ENCODE measurements at regions not wholly inside any gene's neighbourhood (a gene's known extent, or its start where the extent isn't known, plus 50 kb on each side); places are given as distances from the start of the nearest gene placed in this dataset.
A peak's percentile ranks its signal among the peaks of the same experiment; 100 is the strongest.
"Not testable (repeated sequence)": the region's sequence is repeated elsewhere in the genome, so short reads cannot be mapped to it uniquely, and the experiment has no call there.

DNA sequence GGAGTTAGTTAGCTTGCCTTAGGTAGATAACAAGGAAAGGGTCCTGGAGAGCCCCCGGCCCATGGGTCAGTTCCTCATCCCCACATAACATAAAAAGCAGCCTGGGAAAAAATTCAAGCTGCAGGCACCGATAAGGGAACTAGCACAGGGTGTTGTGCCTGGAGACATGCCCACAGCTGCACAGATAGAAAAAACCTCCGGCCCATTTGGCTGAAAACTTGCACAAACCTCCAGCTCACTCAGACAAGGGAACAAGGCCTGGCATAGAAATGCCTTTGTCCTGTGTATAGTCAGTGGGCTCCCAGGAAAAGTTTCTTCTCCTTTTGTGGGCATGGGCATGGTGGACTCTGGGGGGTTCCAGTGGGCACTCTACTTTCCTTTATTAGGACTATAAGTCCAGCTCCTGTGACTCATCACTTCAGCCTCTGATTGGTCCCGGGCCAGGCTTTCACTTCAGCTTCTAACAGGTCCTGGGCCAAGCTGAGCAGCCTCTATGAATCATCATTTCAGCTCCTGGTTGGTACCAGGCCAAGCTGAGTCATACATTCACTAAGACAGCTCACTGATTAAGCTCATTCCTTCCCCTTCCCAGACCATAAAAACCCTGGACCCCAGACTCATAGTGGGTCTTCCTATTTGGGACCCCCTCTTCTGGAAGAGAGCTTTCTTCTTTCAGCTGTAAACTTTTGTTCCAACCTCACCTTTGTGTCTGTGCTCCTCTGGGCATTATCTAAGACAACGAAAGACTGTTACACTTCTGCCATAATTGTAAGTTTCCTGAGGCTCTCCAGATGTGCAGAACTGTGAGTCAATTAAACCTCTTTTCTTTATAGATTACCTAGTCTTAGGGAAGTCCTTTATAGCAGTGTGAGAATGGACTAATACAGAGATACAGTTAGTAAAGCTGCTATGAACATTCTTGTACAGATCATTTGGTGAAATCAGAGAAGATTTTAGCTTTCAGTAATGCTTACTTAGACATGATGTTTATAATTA, 348.0 kb upstream of the DPPA4 start:
- CTCF ChIA-PET = interaction anchor here in 1 of 2 donors (0.6 kb wide), 1 partner anchor 332 kb away, joined by 4 read pairs; no protein-coding TSS in a partner anchor
- Histone ChIP-seq H3K27ac (ENCODE audit: low read length) (no peak overlapping the region), H3K4me3 (ENCODE audit: control insufficient read depth in 1 of 2, extremely low read depth in 1 of 2, low read length in 1 of 2) (no peak overlapping the region), H3K36me3 (ENCODE audit: control insufficient read depth in 2 of 2, extremely low read depth in 1 of 2, insufficient read depth in 1 of 2, low read length in 1 of 2) (no peaks in the 10 kb centered on the region), H3K9me3 (no peaks in the 10 kb centered on the region), H3K27me3 (replicated peaks in 1 of 2; ENCODE audit: control insufficient read depth in 2 of 2, extremely low read depth in 1 of 2, insufficient read depth in 2 of 2, low read length in 1 of 2) (no peaks in the 10 kb centered on the region), H3K4me1 (ENCODE audit: control insufficient read depth in 1 of 2, extremely low read depth in 1 of 2, insufficient read depth in 2 of 2, low read length in 2 of 2) (no peaks in the 10 kb centered on the region)
- H3K27me3 Mint-ChIP-seq = no peaks in the 10 kb centered on the region
- 72% methylated on average over 2 of the region's 5 CpGs for whole genome bisulfite sequencing (ENCODE audit: insufficient coverage)
- no peak for DNase-seq
- H3K27ac Mint-ChIP-seq = no peak overlapping the region
- ATAC-seq (replicated peaks in 1 of 4) = no peak
- H3K9me3 Mint-ChIP-seq = peaks cover 0 to 3% (median 0%) of the 10 kb centered on the region in 3 donors
- H3K4me1 Mint-ChIP-seq = no peaks in the 10 kb centered on the region
- POLR2A ChIA-PET = no interaction called here
- no peak overlapping the region for H3K4me3 Mint-ChIP-seq
- peaks cover 7% of the 10 kb centered on the region for H3K36me3 Mint-ChIP-seq

DNA sequence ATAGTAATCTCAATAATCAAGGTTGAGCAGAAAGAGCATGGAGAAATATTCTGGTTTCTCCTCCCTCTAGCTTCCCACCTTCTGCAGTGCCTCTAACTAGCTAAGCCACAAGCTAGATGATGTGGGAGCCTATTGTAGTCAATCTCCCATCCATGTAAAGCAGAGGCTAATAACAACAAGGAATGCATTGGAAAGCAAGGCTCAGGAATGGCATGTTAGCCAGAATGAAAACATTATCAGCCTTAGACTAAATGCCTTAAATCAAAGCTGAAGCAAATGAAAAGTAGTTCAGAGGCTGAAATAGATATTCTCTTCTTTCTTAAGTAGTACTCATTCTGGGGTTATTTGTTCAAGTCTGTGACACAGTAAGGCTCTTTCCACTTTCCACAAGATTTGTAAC, 350.3 kb upstream of the DPPA4 start:
- no peaks in the 10 kb centered on the region for H3K27me3 ChIP-seq (replicated peaks in 1 of 2; ENCODE audit: control insufficient read depth in 2 of 2, extremely low read depth in 1 of 2, insufficient read depth in 2 of 2, low read length in 1 of 2)
- H3K9me3 Mint-ChIP-seq = peaks cover 0 to 22% (median 4%) of the 10 kb centered on the region in 3 donors
- no peaks in the 10 kb centered on the region for H3K4me1 ChIP-seq (ENCODE audit: control insufficient read depth in 1 of 2, extremely low read depth in 1 of 2, insufficient read depth in 2 of 2, low read length in 2 of 2)
- POLR2A ChIA-PET = interaction anchor here in 1 of 2 donors (0.6 kb wide), 1 partner anchor 26 kb away, joined by 3 read pairs; no protein-coding TSS in a partner anchor
- H3K27ac ChIP-seq (ENCODE audit: low read length) = no peak overlapping the region
- H3K4me3 ChIP-seq (ENCODE audit: control insufficient read depth in 1 of 2, extremely low read depth in 1 of 2, low read length in 1 of 2) = no peak overlapping the region
- H3K36me3 ChIP-seq (ENCODE audit: control insufficient read depth in 2 of 2, extremely low read depth in 1 of 2, insufficient read depth in 1 of 2, low read length in 1 of 2) = no peaks in the 10 kb centered on the region
- no peak for ATAC-seq (replicated peaks in 1 of 4)
- H3K27ac Mint-ChIP-seq = no peak overlapping the region
- CTCF ChIA-PET = no interaction called here
- no peak overlapping the region for H3K4me3 Mint-ChIP-seq
- H3K27me3 Mint-ChIP-seq = no peaks in the 10 kb centered on the region
- no peaks in the 10 kb centered on the region for H3K9me3 ChIP-seq
- peaks cover 18% of the 10 kb centered on the region for H3K36me3 Mint-ChIP-seq
- DNase-seq = no peak
- no peaks in the 10 kb centered on the region for H3K4me1 Mint-ChIP-seq

DNA sequence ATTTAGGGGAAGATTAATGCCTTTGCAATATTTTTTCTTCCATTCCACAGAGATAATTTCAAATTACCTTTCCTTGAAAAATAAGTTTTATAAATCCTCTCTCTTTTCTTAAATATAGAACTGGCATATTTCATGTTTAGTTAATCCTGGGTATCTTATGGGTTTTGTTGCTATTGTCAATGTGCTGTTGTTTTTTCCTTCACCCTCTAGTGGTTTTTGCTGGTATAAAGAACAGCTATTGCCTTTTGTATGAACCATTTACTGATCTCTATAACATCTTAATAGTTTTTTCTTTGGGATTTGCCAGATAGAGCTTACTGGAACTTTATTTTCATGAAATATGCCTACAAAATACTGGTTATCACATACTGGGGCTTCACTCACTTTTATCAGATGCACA, 359.6 kb upstream of the DPPA4 start:
- no peaks in the 10 kb centered on the region for H3K36me3 ChIP-seq (ENCODE audit: control insufficient read depth in 2 of 2, extremely low read depth in 1 of 2, insufficient read depth in 1 of 2, low read length in 1 of 2)
- no peak for ATAC-seq (replicated peaks in 1 of 4)
- Mint-ChIP-seq H3K27me3 (peaks cover 0 to 7% of the 10 kb centered on the region in 2 donors), H3K27ac (no peak overlapping the region), H3K36me3 (peaks cover 18% of the 10 kb centered on the region), H3K9me3 (peaks cover 4 to 27% (median 9%) of the 10 kb centered on the region in 3 donors), H3K4me1 (peaks cover 4 to 6% (median 5%) of the 10 kb centered on the region in 3 donors), H3K4me3 (no peak overlapping the region)
- DNase-seq = no peak
- no peak overlapping the region for H3K27ac ChIP-seq (ENCODE audit: low read length)
- peaks cover 0 to 6% of the 10 kb centered on the region in 2 experiments for H3K27me3 ChIP-seq (replicated peaks in 1 of 2; ENCODE audit: control insufficient read depth in 2 of 2, extremely low read depth in 1 of 2, insufficient read depth in 2 of 2, low read length in 1 of 2)
- no peaks in the 10 kb centered on the region for H3K9me3 ChIP-seq
- POLR2A ChIA-PET = no interaction called here
- no peak overlapping the region for H3K4me3 ChIP-seq (ENCODE audit: control insufficient read depth in 1 of 2, extremely low read depth in 1 of 2, low read length in 1 of 2)
- no peaks in the 10 kb centered on the region for H3K4me1 ChIP-seq (ENCODE audit: control insufficient read depth in 1 of 2, extremely low read depth in 1 of 2, insufficient read depth in 2 of 2, low read length in 2 of 2)
- CTCF ChIA-PET = no interaction called here

DNA sequence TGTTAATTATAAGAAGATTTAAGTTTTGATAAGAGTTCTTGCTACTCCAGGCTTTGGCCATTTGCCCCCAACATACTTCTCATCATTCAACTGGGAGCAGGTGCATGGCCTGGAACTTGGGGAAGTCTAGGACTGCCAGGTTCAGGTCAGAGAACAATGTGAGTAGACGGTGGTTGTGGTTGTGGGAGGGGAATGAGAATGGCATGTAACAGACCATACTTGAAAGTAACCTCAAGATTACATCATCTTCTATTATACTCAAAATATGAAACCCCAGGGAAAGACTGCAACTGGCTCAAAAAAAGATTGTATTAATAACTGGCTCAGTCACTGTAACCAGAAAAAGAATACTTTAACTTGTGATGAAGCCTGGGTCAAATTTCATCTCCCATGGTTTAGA, 364.9 kb upstream of the DPPA4 start:
- no peaks in the 10 kb centered on the region for H3K36me3 ChIP-seq (ENCODE audit: control insufficient read depth in 2 of 2, extremely low read depth in 1 of 2, insufficient read depth in 1 of 2, low read length in 1 of 2)
- WGBS (ENCODE audit: insufficient coverage) = no CpG with 5 or more reads among the region's 1 CpG
- ChIA-PET POLR2A (no interaction called here), CTCF (no interaction called here)
- no peak overlapping the region for H3K27ac ChIP-seq (ENCODE audit: low read length)
- H3K9me3 ChIP-seq = no peaks in the 10 kb centered on the region
- Mint-ChIP-seq H3K27ac (no peak overlapping the region), H3K9me3 (peaks cover 0 to 9% (median 3%) of the 10 kb centered on the region in 3 donors), H3K27me3 (peaks cover 0 to 7% of the 10 kb centered on the region in 2 donors), H3K36me3 (no peaks in the 10 kb centered on the region), H3K4me1 (peaks cover 6 to 10% (median 10%) of the 10 kb centered on the region in 3 donors), H3K4me3 (no peak overlapping the region)
- H3K27me3 ChIP-seq (replicated peaks in 1 of 2; ENCODE audit: control insufficient read depth in 2 of 2, extremely low read depth in 1 of 2, insufficient read depth in 2 of 2, low read length in 1 of 2) = no peaks in the 10 kb centered on the region
- no peaks in the 10 kb centered on the region for H3K4me1 ChIP-seq (ENCODE audit: control insufficient read depth in 1 of 2, extremely low read depth in 1 of 2, insufficient read depth in 2 of 2, low read length in 2 of 2)
- H3K4me3 ChIP-seq (ENCODE audit: control insufficient read depth in 1 of 2, extremely low read depth in 1 of 2, low read length in 1 of 2) = no peak overlapping the region
- DNase-seq (peak in 1 of 35 experiments; percentile 3), ATAC-seq (replicated peaks in 1 of 4) (peak in 3 of 4 experiments; percentile 26 to 59 (median 49))

DNA sequence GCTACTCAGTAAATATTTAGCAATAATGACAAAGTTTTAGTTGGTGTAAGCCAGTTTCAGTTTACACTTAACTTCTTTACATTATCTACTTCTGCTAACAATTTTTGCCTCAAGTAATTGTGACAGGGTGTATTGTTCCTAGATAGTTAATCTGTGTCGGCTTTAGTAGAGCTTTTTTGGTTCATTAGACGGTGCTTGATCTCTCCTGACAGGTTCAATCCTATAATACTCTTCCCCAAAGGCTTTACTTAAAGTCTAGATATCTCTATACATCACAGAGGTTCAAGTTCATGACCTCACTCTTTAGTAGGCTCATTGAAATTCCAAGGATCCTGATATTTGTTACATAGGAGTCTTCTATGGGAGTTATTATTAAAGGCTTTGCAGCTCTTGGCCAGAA, 365.6 kb upstream of the DPPA4 start:
- DNase-seq (no peak), ATAC-seq (replicated peaks in 1 of 4) (no peak)
- Histone ChIP-seq H3K36me3 (ENCODE audit: control insufficient read depth in 2 of 2, extremely low read depth in 1 of 2, insufficient read depth in 1 of 2, low read length in 1 of 2) (no peaks in the 10 kb centered on the region), H3K27ac (ENCODE audit: low read length) (no peak overlapping the region), H3K4me1 (ENCODE audit: control insufficient read depth in 1 of 2, extremely low read depth in 1 of 2, insufficient read depth in 2 of 2, low read length in 2 of 2) (no peaks in the 10 kb centered on the region), H3K27me3 (replicated peaks in 1 of 2; ENCODE audit: control insufficient read depth in 2 of 2, extremely low read depth in 1 of 2, insufficient read depth in 2 of 2, low read length in 1 of 2) (no peaks in the 10 kb centered on the region), H3K9me3 (no peaks in the 10 kb centered on the region), H3K4me3 (ENCODE audit: control insufficient read depth in 1 of 2, extremely low read depth in 1 of 2, low read length in 1 of 2) (no peak overlapping the region)
- Mint-ChIP-seq H3K4me3 (no peak overlapping the region), H3K27ac (no peak overlapping the region), H3K27me3 (peaks cover 0 to 7% of the 10 kb centered on the region in 2 donors), H3K36me3 (no peaks in the 10 kb centered on the region), H3K9me3 (peaks cover 0 to 9% (median 3%) of the 10 kb centered on the region in 3 donors), H3K4me1 (peaks cover 6 to 10% (median 10%) of the 10 kb centered on the region in 3 donors)
- POLR2A ChIA-PET = no interaction called here
- no CpG with 5 or more reads among the region's 2 CpGs for WGBS (ENCODE audit: insufficient coverage)
- CTCF ChIA-PET = no interaction called here

DNA sequence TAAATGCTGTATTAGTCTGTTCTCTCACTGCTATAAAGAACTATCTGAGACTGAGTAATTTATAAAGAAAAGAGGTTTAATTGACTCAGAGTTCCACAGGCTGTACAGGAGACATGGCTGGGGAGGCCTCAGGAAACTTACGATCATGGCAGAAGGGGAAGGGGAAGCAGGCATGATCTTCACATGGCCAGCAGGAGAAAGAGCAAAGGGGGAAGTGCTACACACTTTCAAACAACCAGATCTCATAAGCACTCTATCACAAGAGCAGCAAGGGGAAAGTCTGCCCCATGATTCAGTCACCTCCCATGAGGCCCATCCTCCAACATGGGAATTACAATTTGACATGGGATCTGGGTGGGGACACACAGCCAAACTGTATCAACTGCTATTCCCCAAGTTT, 367.8 kb upstream of the DPPA4 start:
- H3K4me3 ChIP-seq (ENCODE audit: control insufficient read depth in 1 of 2, extremely low read depth in 1 of 2, low read length in 1 of 2); H3K27me3 Mint-ChIP-seq; H3K4me3 Mint-ChIP-seq; ATAC-seq (replicated peaks in 1 of 4); CTCF ChIA-PET; H3K27ac Mint-ChIP-seq; H3K9me3 Mint-ChIP-seq; H3K27ac ChIP-seq (ENCODE audit: low read length); POLR2A ChIA-PET; H3K36me3 ChIP-seq (ENCODE audit: control insufficient read depth in 2 of 2, extremely low read depth in 1 of 2, insufficient read depth in 1 of 2, low read length in 1 of 2); H3K27me3 ChIP-seq (replicated peaks in 1 of 2; ENCODE audit: control insufficient read depth in 2 of 2, extremely low read depth in 1 of 2, insufficient read depth in 2 of 2, low read length in 1 of 2); H3K4me1 ChIP-seq (ENCODE audit: control insufficient read depth in 1 of 2, extremely low read depth in 1 of 2, insufficient read depth in 2 of 2, low read length in 2 of 2); H3K36me3 Mint-ChIP-seq; DNase-seq; H3K9me3 ChIP-seq: not testable (repeated sequence)
- H3K4me1 Mint-ChIP-seq = peaks cover 6 to 10% (median 10%) of the 10 kb centered on the region in 3 donors
- no CpG with 5 or more reads among the region's 1 CpG for WGBS (ENCODE audit: insufficient coverage)
